ENCODE measurements at regions not wholly inside any gene's neighbourhood (a gene's known extent, or its start where the extent isn't known, plus 50 kb on each side); places are given as distances from the start of the nearest gene placed in this dataset.
"Not testable (repeated sequence)": the region's sequence is repeated elsewhere in the genome, so short reads cannot be mapped to it uniquely, and the experiment has no call there.

- DNase-seq (ENCODE audit: low spot score) = no peak
- in situ Hi-C loops (cut with HindIII; ENCODE audit: low sequenced_read_pairs) = no loop called here
These were observed 187.5 kb downstream of the IGLL1 start for GRCh38 chr22:23392420-23393121.

- no peak for DNase-seq (ENCODE audit: low spot score)
- in situ Hi-C loops (cut with HindIII; ENCODE audit: low sequenced_read_pairs) = no loop called here
These were observed 189.1 kb downstream of the IGLL1 start for GRCh38 chr22:23391022-23391421.

- DNase-seq (ENCODE audit: low spot score) = no peak
- in situ Hi-C loops (cut with HindIII; ENCODE audit: low sequenced_read_pairs) = no loop called here
These were observed 190.6 kb downstream of the IGLL1 start for GRCh38 chr22:23389271-23390071.

GRCh38 chr22:23388517-23388890 is 191.6 kb downstream of the IGLL1 start:
- in situ Hi-C loops (cut with HindIII; ENCODE audit: low sequenced_read_pairs) = no loop called here
- no peak for DNase-seq (ENCODE audit: low spot score)

- in situ Hi-C loops (cut with HindIII; ENCODE audit: low sequenced_read_pairs) = no loop called here
- no peak for DNase-seq (ENCODE audit: low spot score)
These were observed 192.1 kb downstream of the IGLL1 start for GRCh38 chr22:23387827-23388516.

- DNase-seq (ENCODE audit: low spot score) = no peak
- in situ Hi-C loops (cut with HindIII; ENCODE audit: low sequenced_read_pairs) = no loop called here
These were observed 193.1 kb downstream of the IGLL1 start for GRCh38 chr22:23386822-23387580.

GRCh38 chr22:23385678-23386631 is 194.1 kb downstream of the IGLL1 start:
- DNase-seq (ENCODE audit: low spot score) = peak; percentile 88

GRCh38 chr22:23384923-23385677 is 195.0 kb downstream of the IGLL1 start:
- in situ Hi-C loops (cut with HindIII; ENCODE audit: low sequenced_read_pairs) = no loop called here
- DNase-seq (ENCODE audit: low spot score) = no peak

More at GRCh38 chr22:23385678-23386631, 194.1 kb downstream of the IGLL1 start:
- in situ Hi-C loops (cut with HindIII; ENCODE audit: low sequenced_read_pairs) = no loop called here

- in situ Hi-C loops (cut with HindIII; ENCODE audit: low sequenced_read_pairs) = no loop called here
- DNase-seq (ENCODE audit: low spot score) = no peak
These were observed 195.7 kb downstream of the IGLL1 start for GRCh38 chr22:23384431-23384830.

- in situ Hi-C loops (cut with HindIII; ENCODE audit: low sequenced_read_pairs) = no loop called here
- DNase-seq (ENCODE audit: low spot score) = no peak
These were observed 196.4 kb downstream of the IGLL1 start for GRCh38 chr22:23383491-23384361.

- in situ Hi-C loops (cut with HindIII; ENCODE audit: low sequenced_read_pairs) = no loop called here
- no peak for DNase-seq (ENCODE audit: low spot score)
These were observed 197.5 kb downstream of the IGLL1 start for GRCh38 chr22:23382428-23383218.

- in situ Hi-C loops (cut with HindIII; ENCODE audit: low sequenced_read_pairs) = no loop called here
These were observed 198.2 kb downstream of the IGLL1 start for GRCh38 chr22:23381661-23382427.

GRCh38 chr22:23380911-23381310 is 199.2 kb downstream of the IGLL1 start:
- DNase-seq (ENCODE audit: low spot score) = no peak
- in situ Hi-C loops (cut with HindIII; ENCODE audit: low sequenced_read_pairs) = no loop called here

More at GRCh38 chr22:23381661-23382427, 198.2 kb downstream of the IGLL1 start:
- DNase-seq (ENCODE audit: low spot score) = no peak

- in situ Hi-C loops (cut with HindIII; ENCODE audit: low sequenced_read_pairs) = no loop called here
- no peak for DNase-seq (ENCODE audit: low spot score)
These were observed 199.9 kb downstream of the IGLL1 start for GRCh38 chr22:23380230-23380573.

GRCh38 chr22:23379540-23380229 is 199.4 kb downstream of the BCR start:
- in situ Hi-C loops (cut with HindIII; ENCODE audit: low sequenced_read_pairs); DNase-seq (ENCODE audit: low spot score): not testable (repeated sequence)

Measured in G401 (cell line).